CD14-positive monocyte (primary cell): ENCODE measurements at regions not wholly inside any gene's neighbourhood (a gene's known extent, or its start where the extent isn't known, plus 50 kb on each side); places are given as distances from the start of the nearest gene placed in this dataset.

Source experiments
- DNase-seq, 3 donors: peaks; one replicate each; pipeline ENCODE4 v3.0.0-alpha.2; 2011 to 2022
- H2AFZ ChIP-seq: 2 replicates; pipeline ENCODE4 v1.6.0; 2012; ENCODE audit warnings: mild to moderate bottlenecking, low read depth, low read length, inconsistent platforms; ENCODE audit not compliant: insufficient read depth, poor library complexity, severe bottlenecking
- H3K27ac ChIP-seq, 2 donors: 1 replicate in 1 of 2; 2 replicates in 1 of 2; pipeline ENCODE4 v1.5.1; 2012 to 2013; ENCODE audit warnings: low read length in 2 of 2, control low read depth in 1 of 2, inconsistent platforms in 1 of 2, low read depth in 1 of 2, mild to moderate bottlenecking in 1 of 2
- H3K27me3 ChIP-seq, 2 donors: one replicate each; pipeline versions ENCODE4 v1.6.0 to v1.6.1; 2011 to 2013; ENCODE audit warnings: low read length in 2 of 2; ENCODE audit not compliant: control insufficient read depth in 2 of 2, insufficient read depth in 2 of 2
- H3K36me3 ChIP-seq, 2 donors: replicated peaks in 1 of 2; 1 replicate in 1 of 2; 2 replicates in 1 of 2; pipeline versions ENCODE4 v1.5.1 to v1.6.1; 2012 to 2013; ENCODE audit warnings: low read length in 2 of 2, control low read depth in 1 of 2, inconsistent platforms in 1 of 2, mild to moderate bottlenecking in 1 of 2; ENCODE audit not compliant: insufficient read depth in 2 of 2, control insufficient read depth in 1 of 2
- H3K4me1 ChIP-seq, 2 donors: 1 replicate in 1 of 2; 2 replicates in 1 of 2; pipeline versions ENCODE4 v1.5.1 to v1.6.1; 2012 to 2013; ENCODE audit warnings: low read length in 2 of 2, control low read depth in 1 of 2, inconsistent platforms in 1 of 2, mild to moderate bottlenecking in 1 of 2, moderate library complexity in 1 of 2; ENCODE audit not compliant: insufficient read depth in 2 of 2, control insufficient read depth in 1 of 2
- H3K4me2 ChIP-seq: replicated peaks from 2 replicates; pipeline ENCODE3; 2012; ENCODE audit warnings: low read length, moderate library complexity, mild to moderate bottlenecking; ENCODE audit not compliant: poor library complexity, severe bottlenecking; ENCODE audit errors: extremely low read depth
- H3K4me3 ChIP-seq, 3 experiments: fragments of 200-600 bp in 1 of 3; sonication (generic) in 1 of 3; replicated peaks in 1 of 3; 1 replicate in 2 of 3; 2 replicates in 1 of 3; pipeline ENCODE4 v1.5.1; 2011 to 2013; ENCODE audit warnings: low read length in 3 of 3, mild to moderate bottlenecking in 3 of 3, control low read depth in 2 of 3, low read depth in 2 of 3, inconsistent platforms in 1 of 3, moderate library complexity in 1 of 3
- H3K79me2 ChIP-seq: 2 replicates; pipeline ENCODE4 v1.6.0; 2012; ENCODE audit warnings: mild to moderate bottlenecking, control low read depth, inconsistent platforms, low read length, moderate library complexity; ENCODE audit not compliant: insufficient read depth
- H3K9ac ChIP-seq: 2 replicates; pipeline ENCODE4 v1.6.0; 2017; ENCODE audit warnings: low read length, mild to moderate bottlenecking; ENCODE audit not compliant: insufficient read depth, poor library complexity, severe bottlenecking
- H3K9me3 ChIP-seq, 2 donors: replicated peaks in 1 of 2; 1 replicate in 1 of 2; 2 replicates in 1 of 2; pipeline versions ENCODE4 v1.5.1 to v1.6.1; 2012 to 2013; ENCODE audit warnings: low read length in 2 of 2, control low read depth in 1 of 2; ENCODE audit not compliant: control insufficient read depth in 1 of 2, insufficient read depth in 1 of 2
- H4K20me1 ChIP-seq: 2 replicates; pipeline ENCODE4 v1.6.0; 2012; ENCODE audit warnings: mild to moderate bottlenecking, low read length, control low read depth, moderate library complexity; ENCODE audit not compliant: insufficient read depth
- H3K27ac Mint-ChIP-seq, 7 donors: one replicate each; pipeline ENCODE4 v1.8.0; 2020; ENCODE audit warnings: mild to moderate bottlenecking in 7 of 7, mixed read lengths in 7 of 7, moderate library complexity in 6 of 7, inconsistent platforms in 2 of 7
- H3K27me3 Mint-ChIP-seq, 3 donors: one replicate each; pipeline ENCODE4 v1.8.0; 2021 to 2022; ENCODE audit warnings: low read depth in 3 of 3, mild to moderate bottlenecking in 3 of 3, mixed read lengths in 3 of 3, moderate library complexity in 3 of 3, inconsistent platforms in 1 of 3
- H3K36me3 Mint-ChIP-seq, 2 donors: one replicate each; pipeline ENCODE4 v1.8.0; 2020; ENCODE audit warnings: mixed read lengths in 2 of 2, inconsistent platforms in 1 of 2, mild to moderate bottlenecking in 1 of 2
- H3K4me1 Mint-ChIP-seq: one replicate; pipeline ENCODE4 v1.8.0; 2020; ENCODE audit warnings: mild to moderate bottlenecking, mixed read lengths
- H3K4me3 Mint-ChIP-seq, 2 donors: one replicate each; pipeline ENCODE4 v1.8.0; 2020; ENCODE audit warnings: mild to moderate bottlenecking in 2 of 2, mixed read lengths in 2 of 2, moderate library complexity in 1 of 2
- H3K9me3 Mint-ChIP-seq, 7 donors: one replicate each; pipeline ENCODE4 v1.8.0; 2020 to 2022; ENCODE audit warnings: mixed read lengths in 7 of 7, mild to moderate bottlenecking in 6 of 7, moderate library complexity in 6 of 7, inconsistent platforms in 2 of 7
- WGBS: methylation state at CpG from one replicate; pipeline ENCODE4 v1.1.5; 2013; ENCODE audit warnings: missing lambda C conversion rate; ENCODE audit not compliant: insufficient coverage; 5-methylcytosine and 5-hydroxymethylcytosine counted together
- intact Hi-C, 2 donors: fragments of 100-400 bp; cut with micrococcal nuclease; formaldehyde crosslinking; loops; one replicate each; pipeline versions ENCODE4 v1.15.0 to v1.15.1; 2023
- TF ChIP-seq, protein P1 (sequence below): fragments of 200-600 bp; IDR thresholded peaks from one replicate; pipeline ENCODE4 v1.8.0; 2022; ENCODE audit warnings: antibody characterized with exemption, mild to moderate bottlenecking

DNA sequence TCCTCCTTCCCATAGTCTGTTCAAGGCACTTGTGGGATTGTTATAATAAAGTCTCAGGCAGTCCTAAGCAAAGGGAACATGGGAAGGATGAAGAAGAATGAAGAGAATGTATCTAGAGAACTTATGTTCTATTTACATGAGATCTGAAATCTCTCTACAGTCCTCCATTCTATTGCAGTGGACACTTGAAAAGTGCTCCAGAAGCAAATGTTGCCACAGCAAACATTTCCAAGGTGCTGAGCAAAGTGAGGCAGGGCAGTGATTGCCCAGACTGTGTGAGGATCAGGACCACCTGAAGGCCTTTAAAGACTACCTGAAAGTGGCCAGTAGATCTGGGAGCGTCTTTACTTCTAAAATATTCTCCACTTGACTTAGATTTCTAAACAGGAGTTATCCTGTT lies 203.5 kb downstream of the RBM46 start:
- Histone ChIP-seq H3K4me1 (no peaks in the 10 kb centered on the region), H3K27ac (no peak overlapping the region), H3K36me3 (no peaks in the 10 kb centered on the region), H3K9me3 (no peaks in the 10 kb centered on the region), H4K20me1 (no peaks in the 10 kb centered on the region), H3K4me3 (no peak overlapping the region), H2AFZ (no peak overlapping the region), H3K9ac (no peak overlapping the region), H3K79me2 (no peaks in the 10 kb centered on the region), H3K27me3 (no peaks in the 10 kb centered on the region), H3K4me2 (no peak overlapping the region)
- no CpG with 5 or more reads among the region's 1 CpG for WGBS
- no peak overlapping the region for H3K27ac Mint-ChIP-seq
- H3K36me3 Mint-ChIP-seq = no peaks in the 10 kb centered on the region
- H3K27me3 Mint-ChIP-seq = peaks cover 0 to 4% (median 2%) of the 10 kb centered on the region in 3 donors
- H3K9me3 Mint-ChIP-seq = no peaks in the 10 kb centered on the region
- no peak for DNase-seq
- H3K4me3 Mint-ChIP-seq = no peak overlapping the region
- intact Hi-C loops = no loop called here
- TF ChIP-seq, protein P1, sequence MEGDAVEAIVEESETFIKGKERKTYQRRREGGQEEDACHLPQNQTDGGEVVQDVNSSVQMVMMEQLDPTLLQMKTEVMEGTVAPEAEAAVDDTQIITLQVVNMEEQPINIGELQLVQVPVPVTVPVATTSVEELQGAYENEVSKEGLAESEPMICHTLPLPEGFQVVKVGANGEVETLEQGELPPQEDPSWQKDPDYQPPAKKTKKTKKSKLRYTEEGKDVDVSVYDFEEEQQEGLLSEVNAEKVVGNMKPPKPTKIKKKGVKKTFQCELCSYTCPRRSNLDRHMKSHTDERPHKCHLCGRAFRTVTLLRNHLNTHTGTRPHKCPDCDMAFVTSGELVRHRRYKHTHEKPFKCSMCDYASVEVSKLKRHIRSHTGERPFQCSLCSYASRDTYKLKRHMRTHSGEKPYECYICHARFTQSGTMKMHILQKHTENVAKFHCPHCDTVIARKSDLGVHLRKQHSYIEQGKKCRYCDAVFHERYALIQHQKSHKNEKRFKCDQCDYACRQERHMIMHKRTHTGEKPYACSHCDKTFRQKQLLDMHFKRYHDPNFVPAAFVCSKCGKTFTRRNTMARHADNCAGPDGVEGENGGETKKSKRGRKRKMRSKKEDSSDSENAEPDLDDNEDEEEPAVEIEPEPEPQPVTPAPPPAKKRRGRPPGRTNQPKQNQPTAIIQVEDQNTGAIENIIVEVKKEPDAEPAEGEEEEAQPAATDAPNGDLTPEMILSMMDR = no peak
- H3K4me1 Mint-ChIP-seq = no peaks in the 10 kb centered on the region

DNA sequence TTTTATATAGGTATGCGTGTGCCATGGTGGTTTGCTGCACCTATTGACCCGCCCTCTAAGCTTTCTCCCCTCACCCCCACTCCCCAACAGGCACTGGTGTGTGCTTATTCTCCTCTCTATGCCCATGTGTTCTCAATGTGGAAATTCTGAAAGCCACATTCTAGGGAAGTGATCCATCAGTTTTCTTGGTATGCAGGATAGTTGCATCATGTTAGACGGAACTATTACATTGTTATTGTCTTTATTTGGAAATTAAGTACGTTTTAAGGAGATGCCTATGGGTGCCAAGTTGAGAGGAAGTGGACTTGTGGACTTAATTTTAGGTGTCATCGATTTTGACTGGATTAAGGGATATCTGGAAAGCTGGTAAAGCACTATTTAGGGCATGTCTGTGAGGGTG lies 204.6 kb downstream of the RBM46 start:
- no peak overlapping the region for H3K4me2 ChIP-seq
- no peaks in the 10 kb centered on the region for H3K27me3 ChIP-seq
- no peaks in the 10 kb centered on the region for H3K36me3 Mint-ChIP-seq
- H3K4me1 ChIP-seq = no peaks in the 10 kb centered on the region
- no peaks in the 10 kb centered on the region for H3K4me1 Mint-ChIP-seq
- TF ChIP-seq, protein P1 = no peak
- H3K36me3 ChIP-seq = no peaks in the 10 kb centered on the region
- H3K4me3 Mint-ChIP-seq = no peak overlapping the region
- H3K9me3 Mint-ChIP-seq = no peaks in the 10 kb centered on the region
- no peaks in the 10 kb centered on the region for H4K20me1 ChIP-seq
- no peak overlapping the region for H3K9ac ChIP-seq
- intact Hi-C loops = no loop called here
- peaks cover 0 to 4% (median 0%) of the 10 kb centered on the region in 3 donors for H3K27me3 Mint-ChIP-seq
- H3K27ac ChIP-seq = no peak overlapping the region
- 74% methylated on average over 3 of the region's 5 CpGs for WGBS
- H2AFZ ChIP-seq = no peak overlapping the region
- no peaks in the 10 kb centered on the region for H3K9me3 ChIP-seq
- no peak for DNase-seq
- no peaks in the 10 kb centered on the region for H3K79me2 ChIP-seq
- no peak overlapping the region for H3K27ac Mint-ChIP-seq
- no peak overlapping the region for H3K4me3 ChIP-seq
